HG02840 (cell line): ENCODE measurements at regions not wholly inside any gene's neighbourhood (a gene's known extent, or its start where the extent isn't known, plus 50 kb on each side); places are given as distances from the start of the nearest gene placed in this dataset.

Experiments
- ATAC-seq: cut with Tn5 transposase; IDR thresholded peaks from one replicate; pipeline ENCODE4 v1.9.1; 2021; ENCODE audit warnings: mild to moderate bottlenecking, moderate library complexity, moderate number of reproducible peaks; ENCODE audit not compliant: unreplicated experiment, low FRiP score

GRCh38 chr5:107223066-107223465 is 447.7 kb downstream of the EFNA5 start:
- no peak for ATAC-seq

GRCh38 chr5:107219993-107220392 is 450.7 kb downstream of the EFNA5 start:
- ATAC-seq = no peak

- ATAC-seq = no peak
These were observed 452.1 kb downstream of the EFNA5 start for GRCh38 chr5:107218457-107219193.

GRCh38 chr5:107217721-107218130 is 453.0 kb downstream of the EFNA5 start:
- no peak for ATAC-seq

GRCh38 chr5:107216587-107216986 is 454.1 kb downstream of the EFNA5 start:
- no peak for ATAC-seq

GRCh38 chr5:107215611-107216010 is 455.1 kb downstream of the EFNA5 start:
- ATAC-seq = no peak

- no peak for ATAC-seq
These were observed 457.7 kb downstream of the EFNA5 start for GRCh38 chr5:107213025-107213424.

GRCh38 chr5:107211630-107212029 is 459.1 kb downstream of the EFNA5 start:
- no peak for ATAC-seq

GRCh38 chr5:107208867-107209266 is 461.9 kb downstream of the EFNA5 start:
- no peak for ATAC-seq

- ATAC-seq = no peak
These were observed 466.3 kb downstream of the EFNA5 start for GRCh38 chr5:107204413-107204812.

- ATAC-seq = no peak
These were observed 467.5 kb downstream of the EFNA5 start for GRCh38 chr5:107203243-107203642.

GRCh38 chr5:107199756-107200155 is 471.0 kb downstream of the EFNA5 start:
- ATAC-seq = no peak

- no peak for ATAC-seq
These were observed 474.2 kb downstream of the EFNA5 start for GRCh38 chr5:107196500-107197059.

- no peak for ATAC-seq
These were observed 474.8 kb downstream of the EFNA5 start for GRCh38 chr5:107195890-107196395.

- ATAC-seq = no peak
These were observed 485.9 kb downstream of the EFNA5 start for GRCh38 chr5:107184871-107185270.

- no peak for ATAC-seq
These were observed 486.7 kb downstream of the EFNA5 start for GRCh38 chr5:107184066-107184465.

- no peak for ATAC-seq
These were observed 500.1 kb downstream of the EFNA5 start for GRCh38 chr5:107170620-107171019.

- ATAC-seq = no peak
These were observed 500.9 kb downstream of the EFNA5 start for GRCh38 chr5:107169867-107170266.

- no peak for ATAC-seq
These were observed 501.6 kb downstream of the EFNA5 start for GRCh38 chr5:107168848-107169752.

GRCh38 chr5:107168086-107168485 is 502.7 kb downstream of the EFNA5 start:
- no peak for ATAC-seq

- no peak for ATAC-seq
These were observed 505.4 kb downstream of the EFNA5 start for GRCh38 chr5:107165296-107165695.
